ENCODE measurements at regions not wholly inside any gene's neighbourhood (a gene's known extent, or its start where the extent isn't known, plus 50 kb on each side); places are given as distances from the start of the nearest gene placed in this dataset.

DNA sequence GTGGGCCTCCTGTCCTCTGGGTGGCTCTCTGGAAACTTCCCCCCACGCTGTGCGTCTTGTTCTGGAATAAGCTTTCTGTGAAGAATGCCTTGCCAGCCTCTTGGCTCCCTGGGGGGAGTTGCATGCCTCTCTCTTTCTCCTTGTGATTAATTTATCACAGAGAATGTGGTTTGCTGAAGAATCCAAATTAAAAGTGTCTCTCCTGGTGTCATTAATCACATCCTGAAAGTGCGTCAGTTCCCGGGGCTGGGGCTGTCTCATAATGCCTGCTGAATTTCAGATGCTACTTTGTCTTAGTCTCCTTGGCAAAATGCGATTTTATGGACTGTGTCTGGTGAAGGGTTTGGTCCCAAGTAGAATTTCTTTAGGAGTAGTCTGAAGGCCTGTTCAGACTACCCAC lies 787.7 kb upstream of the TMEM132C start:
- no peak overlapping the region for H3K4me3 ChIP-seq (replicated peaks; ENCODE audit: low read depth, low read length)
- TF ChIP-seq, protein P1, sequence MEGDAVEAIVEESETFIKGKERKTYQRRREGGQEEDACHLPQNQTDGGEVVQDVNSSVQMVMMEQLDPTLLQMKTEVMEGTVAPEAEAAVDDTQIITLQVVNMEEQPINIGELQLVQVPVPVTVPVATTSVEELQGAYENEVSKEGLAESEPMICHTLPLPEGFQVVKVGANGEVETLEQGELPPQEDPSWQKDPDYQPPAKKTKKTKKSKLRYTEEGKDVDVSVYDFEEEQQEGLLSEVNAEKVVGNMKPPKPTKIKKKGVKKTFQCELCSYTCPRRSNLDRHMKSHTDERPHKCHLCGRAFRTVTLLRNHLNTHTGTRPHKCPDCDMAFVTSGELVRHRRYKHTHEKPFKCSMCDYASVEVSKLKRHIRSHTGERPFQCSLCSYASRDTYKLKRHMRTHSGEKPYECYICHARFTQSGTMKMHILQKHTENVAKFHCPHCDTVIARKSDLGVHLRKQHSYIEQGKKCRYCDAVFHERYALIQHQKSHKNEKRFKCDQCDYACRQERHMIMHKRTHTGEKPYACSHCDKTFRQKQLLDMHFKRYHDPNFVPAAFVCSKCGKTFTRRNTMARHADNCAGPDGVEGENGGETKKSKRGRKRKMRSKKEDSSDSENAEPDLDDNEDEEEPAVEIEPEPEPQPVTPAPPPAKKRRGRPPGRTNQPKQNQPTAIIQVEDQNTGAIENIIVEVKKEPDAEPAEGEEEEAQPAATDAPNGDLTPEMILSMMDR (IDR thresholded peaks at IDR 0.05; ENCODE audit: insufficient read depth, low read length, poor library complexity, severe bottlenecking): no peak
- no peaks in the 10 kb centered on the region for H3K36me3 ChIP-seq (ENCODE audit: control insufficient read depth, insufficient read depth, low read length)
- no peak for DNase-seq (ENCODE audit: extremely low read depth, insufficient read length)
- no peaks in the 10 kb centered on the region for H3K27me3 ChIP-seq (replicated peaks; ENCODE audit: control insufficient read depth, insufficient read depth, low read length)

- H3K36me3 ChIP-seq (ENCODE audit: control insufficient read depth, insufficient read depth, low read length): no peaks in the 10 kb centered on the region
- no peaks in the 10 kb centered on the region for H3K27me3 ChIP-seq (replicated peaks; ENCODE audit: control insufficient read depth, insufficient read depth, low read length)
- TF ChIP-seq, protein P1 (IDR thresholded peaks at IDR 0.05; ENCODE audit: insufficient read depth, low read length, poor library complexity, severe bottlenecking): no peak
- no peak for DNase-seq (ENCODE audit: extremely low read depth, insufficient read length)
- no peak overlapping the region for H3K4me3 ChIP-seq (replicated peaks; ENCODE audit: low read depth, low read length)
These were observed 786.1 kb upstream of the TMEM132C start for GRCh38 chr12:127480775-127481314.

DNA sequence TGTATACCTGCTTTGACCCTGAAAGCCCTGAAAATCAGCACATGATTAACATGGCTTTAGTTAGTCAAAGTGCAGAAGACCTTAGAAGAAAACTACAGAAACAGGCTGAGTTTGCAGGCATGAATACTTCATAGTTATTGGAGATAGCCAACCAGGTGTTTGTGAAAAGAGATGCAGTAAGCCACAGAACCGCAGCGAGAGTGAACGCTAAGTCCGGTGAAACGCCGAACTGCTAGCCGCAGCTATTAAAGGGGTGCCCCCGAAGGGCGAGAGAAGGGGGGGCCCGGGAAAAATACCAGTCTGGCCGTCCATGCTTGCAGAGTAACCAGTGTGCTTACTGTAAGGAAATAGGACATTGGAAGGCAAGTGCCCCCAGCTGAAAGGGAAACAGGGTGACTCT lies 784.0 kb upstream of the TMEM132C start:
- Histone ChIP-seq H3K36me3 (ENCODE audit: control insufficient read depth, insufficient read depth, low read length) (no peaks in the 10 kb centered on the region), H3K27me3 (replicated peaks; ENCODE audit: control insufficient read depth, insufficient read depth, low read length) (no peaks in the 10 kb centered on the region), H3K4me3 (replicated peaks; ENCODE audit: low read depth, low read length) (no peak overlapping the region)
- TF ChIP-seq, protein P1 (IDR thresholded peaks at IDR 0.05; ENCODE audit: insufficient read depth, low read length, poor library complexity, severe bottlenecking): no peak
- DNase-seq (ENCODE audit: extremely low read depth, insufficient read length): no peak

- Histone ChIP-seq H3K27me3 (replicated peaks; ENCODE audit: control insufficient read depth, insufficient read depth, low read length) (no peaks in the 10 kb centered on the region), H3K36me3 (ENCODE audit: control insufficient read depth, insufficient read depth, low read length) (no peaks in the 10 kb centered on the region), H3K4me3 (replicated peaks; ENCODE audit: low read depth, low read length) (no peak overlapping the region)
- DNase-seq (ENCODE audit: extremely low read depth, insufficient read length): no peak
- TF ChIP-seq, protein P1 (IDR thresholded peaks at IDR 0.05; ENCODE audit: insufficient read depth, low read length, poor library complexity, severe bottlenecking): no peak
These were observed 781.4 kb upstream of the TMEM132C start for GRCh38 chr12:127485528-127485927.

GRCh38 chr12:127487031-127487430 lies 779.9 kb upstream of the TMEM132C start:
- H3K4me3 ChIP-seq (replicated peaks; ENCODE audit: low read depth, low read length): no peak overlapping the region
- TF ChIP-seq, protein P1 (IDR thresholded peaks at IDR 0.05; ENCODE audit: insufficient read depth, low read length, poor library complexity, severe bottlenecking): no peak

DNA sequence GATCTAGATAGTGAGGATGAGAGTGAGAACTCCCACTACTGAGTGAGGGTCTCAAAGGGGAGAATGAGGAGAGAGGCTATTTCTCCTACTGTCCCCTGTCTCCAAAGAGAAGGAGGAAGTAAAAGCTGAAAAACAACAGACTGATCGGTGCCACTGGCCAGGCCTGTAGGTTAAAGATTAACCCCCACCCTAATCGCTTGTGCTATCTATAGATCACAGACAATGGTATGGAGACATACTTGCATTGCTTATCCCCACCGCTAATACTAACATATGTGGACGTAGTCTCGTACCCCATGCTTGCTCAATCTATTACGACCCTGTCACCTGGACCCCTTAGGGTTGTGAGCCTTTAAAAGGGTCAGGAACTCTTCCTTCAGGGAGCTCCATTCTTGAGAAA lies 777.9 kb upstream of the TMEM132C start:
- no peaks in the 10 kb centered on the region for H3K27me3 ChIP-seq (replicated peaks; ENCODE audit: control insufficient read depth, insufficient read depth, low read length)
- TF ChIP-seq, protein P1 (IDR thresholded peaks at IDR 0.05; ENCODE audit: insufficient read depth, low read length, poor library complexity, severe bottlenecking): no peak
- no peaks in the 10 kb centered on the region for H3K36me3 ChIP-seq (ENCODE audit: control insufficient read depth, insufficient read depth, low read length)
- DNase-seq (ENCODE audit: extremely low read depth, insufficient read length): no peak
- H3K4me3 ChIP-seq (replicated peaks; ENCODE audit: low read depth, low read length): no peak overlapping the region

More at GRCh38 chr12:127487031-127487430, 779.9 kb upstream of the TMEM132C start:
- Histone ChIP-seq H3K36me3 (ENCODE audit: control insufficient read depth, insufficient read depth, low read length) (no peaks in the 10 kb centered on the region), H3K27me3 (replicated peaks; ENCODE audit: control insufficient read depth, insufficient read depth, low read length) (no peaks in the 10 kb centered on the region)
- DNase-seq (ENCODE audit: extremely low read depth, insufficient read length): no peak

Measured in GM06990 (cell line).